ENCODE measurements at regions not wholly inside any gene's neighbourhood (a gene's known extent, or its start where the extent isn't known, plus 50 kb on each side); places are given as distances from the start of the nearest gene placed in this dataset.

DNA sequence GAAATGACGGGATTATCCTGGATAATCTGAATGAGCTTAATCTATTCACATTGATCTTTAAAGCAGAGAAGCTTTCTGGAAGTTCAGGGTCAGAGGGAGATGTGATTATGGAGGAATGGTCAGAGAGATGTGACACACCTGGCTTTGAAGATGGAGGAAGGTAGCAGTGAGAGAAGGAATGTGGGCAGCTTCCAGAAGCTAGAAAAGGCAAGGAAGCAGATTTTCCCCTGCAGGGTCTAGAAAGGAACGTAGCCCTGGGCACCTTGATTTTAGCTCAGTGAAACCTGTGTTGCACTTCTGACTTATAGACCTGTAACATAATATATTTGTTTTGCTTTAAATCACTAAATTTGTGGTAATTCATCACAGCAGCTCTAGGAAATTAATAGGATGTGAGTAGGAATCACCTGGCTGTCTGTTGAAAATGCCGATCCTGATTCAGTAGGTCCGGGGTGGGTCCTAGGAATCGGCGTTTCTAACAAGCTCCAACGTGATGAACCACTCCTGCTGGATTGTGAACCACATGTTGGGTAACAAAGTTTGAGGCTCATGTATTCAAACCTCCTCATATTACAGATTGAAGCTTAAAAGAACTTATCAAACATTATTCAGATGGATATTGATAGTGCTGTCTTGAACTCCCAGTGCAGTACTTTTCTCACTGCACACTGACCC, 157.0 kb downstream of the GJA1 start (continued):
- TF ChIP-seq, protein P1, sequence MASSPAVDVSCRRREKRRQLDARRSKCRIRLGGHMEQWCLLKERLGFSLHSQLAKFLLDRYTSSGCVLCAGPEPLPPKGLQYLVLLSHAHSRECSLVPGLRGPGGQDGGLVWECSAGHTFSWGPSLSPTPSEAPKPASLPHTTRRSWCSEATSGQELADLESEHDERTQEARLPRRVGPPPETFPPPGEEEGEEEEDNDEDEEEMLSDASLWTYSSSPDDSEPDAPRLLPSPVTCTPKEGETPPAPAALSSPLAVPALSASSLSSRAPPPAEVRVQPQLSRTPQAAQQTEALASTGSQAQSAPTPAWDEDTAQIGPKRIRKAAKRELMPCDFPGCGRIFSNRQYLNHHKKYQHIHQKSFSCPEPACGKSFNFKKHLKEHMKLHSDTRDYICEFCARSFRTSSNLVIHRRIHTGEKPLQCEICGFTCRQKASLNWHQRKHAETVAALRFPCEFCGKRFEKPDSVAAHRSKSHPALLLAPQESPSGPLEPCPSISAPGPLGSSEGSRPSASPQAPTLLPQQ (tag by site-specific recombination; IDR thresholded peaks at IDR 0.05), result no peak
- TF ChIP-seq GLI2 (tag by site-specific recombination; IDR thresholded peaks at IDR 0.05; ENCODE audit: borderline replicate concordance, low read depth), result no peak
- no peak for TF ChIP-seq GLIS2 (tag by site-specific recombination; IDR thresholded peaks at IDR 0.05)
- TF ChIP-seq ZNF558 (tag by site-specific recombination; IDR thresholded peaks at IDR 0.05), result no peak
- TF ChIP-seq, protein P2, sequence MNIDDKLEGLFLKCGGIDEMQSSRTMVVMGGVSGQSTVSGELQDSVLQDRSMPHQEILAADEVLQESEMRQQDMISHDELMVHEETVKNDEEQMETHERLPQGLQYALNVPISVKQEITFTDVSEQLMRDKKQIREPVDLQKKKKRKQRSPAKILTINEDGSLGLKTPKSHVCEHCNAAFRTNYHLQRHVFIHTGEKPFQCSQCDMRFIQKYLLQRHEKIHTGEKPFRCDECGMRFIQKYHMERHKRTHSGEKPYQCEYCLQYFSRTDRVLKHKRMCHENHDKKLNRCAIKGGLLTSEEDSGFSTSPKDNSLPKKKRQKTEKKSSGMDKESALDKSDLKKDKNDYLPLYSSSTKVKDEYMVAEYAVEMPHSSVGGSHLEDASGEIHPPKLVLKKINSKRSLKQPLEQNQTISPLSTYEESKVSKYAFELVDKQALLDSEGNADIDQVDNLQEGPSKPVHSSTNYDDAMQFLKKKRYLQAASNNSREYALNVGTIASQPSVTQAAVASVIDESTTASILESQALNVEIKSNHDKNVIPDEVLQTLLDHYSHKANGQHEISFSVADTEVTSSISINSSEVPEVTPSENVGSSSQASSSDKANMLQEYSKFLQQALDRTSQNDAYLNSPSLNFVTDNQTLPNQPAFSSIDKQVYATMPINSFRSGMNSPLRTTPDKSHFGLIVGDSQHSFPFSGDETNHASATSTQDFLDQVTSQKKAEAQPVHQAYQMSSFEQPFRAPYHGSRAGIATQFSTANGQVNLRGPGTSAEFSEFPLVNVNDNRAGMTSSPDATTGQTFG (tag by site-specific recombination; IDR thresholded peaks at IDR 0.05; ENCODE audit: borderline replicate concordance), result no peak

DNA sequence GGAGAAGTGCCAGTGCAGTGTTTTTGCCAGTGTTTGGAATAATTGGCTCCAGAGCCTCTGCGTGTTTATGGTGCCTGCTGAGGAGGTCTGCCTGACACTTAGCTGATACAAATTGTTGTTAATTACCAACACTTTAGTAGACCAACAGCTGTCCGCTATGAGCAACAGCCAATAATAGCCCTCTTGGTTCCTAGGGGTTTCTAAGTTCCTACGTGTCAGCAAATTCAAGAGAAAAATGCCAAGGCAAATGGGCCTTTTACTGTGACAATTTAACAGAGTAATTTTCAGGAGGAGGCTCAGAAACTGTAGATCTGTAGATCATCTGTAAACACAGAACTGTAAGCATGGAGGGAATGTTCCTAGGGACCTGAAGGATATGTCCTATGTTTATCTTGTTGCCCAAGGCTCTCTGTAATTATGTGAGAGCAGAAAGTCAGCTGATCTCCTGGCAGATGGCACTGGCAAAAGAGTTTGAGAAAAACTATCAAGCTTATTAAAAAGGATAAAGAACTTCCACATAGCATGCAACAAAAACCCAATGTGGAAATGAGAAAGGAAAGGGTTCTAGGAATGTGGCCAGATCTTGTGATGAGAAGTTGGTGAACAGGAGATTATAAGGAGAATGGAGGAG, 157.7 kb downstream of the GJA1 start:
- Histone ChIP-seq H3K9me3 (ENCODE audit: control insufficient read depth, insufficient read depth, low read depth, low read length) (no peaks in the 10 kb centered on the region), H3K27ac (ENCODE audit: extremely low read depth, low read depth, low read length) (no peak overlapping the region), H3K4me1 (ENCODE audit: control insufficient read depth, insufficient read depth, low read length) (no peaks in the 10 kb centered on the region), H3K4me3 (ENCODE audit: low read depth, low read length) (no peak overlapping the region), H3K36me3 (ENCODE audit: control insufficient read depth in 2 of 2, insufficient read depth in 1 of 2, low read length in 2 of 2) (no peaks in the 10 kb centered on the region)
- POLR2A ChIA-PET, result no interaction called here
- CTCF ChIA-PET, result interaction anchor here (0.7 to 1.0 kb wide), 2 partner anchors 15 to 211 kb away, joined by 4 to 5 read pairs; no protein-coding TSS in a partner anchor
- TF ChIP-seq ZNF112 (tag by site-specific recombination; IDR thresholded peaks at IDR 0.05) (no peak), GFI1B (tag by site-specific recombination; IDR thresholded peaks at IDR 0.05) (no peak), ZNF555 (tag by site-specific recombination; conservative IDR thresholded peaks at IDR 0.05) (no peak), ZFP3 (tag by site-specific recombination; IDR thresholded peaks at IDR 0.05; ENCODE audit: low read depth) (no peak), ZBTB1 (tag by site-specific recombination; IDR thresholded peaks at IDR 0.05) (no peak)
- TF ChIP-seq, protein P3, sequence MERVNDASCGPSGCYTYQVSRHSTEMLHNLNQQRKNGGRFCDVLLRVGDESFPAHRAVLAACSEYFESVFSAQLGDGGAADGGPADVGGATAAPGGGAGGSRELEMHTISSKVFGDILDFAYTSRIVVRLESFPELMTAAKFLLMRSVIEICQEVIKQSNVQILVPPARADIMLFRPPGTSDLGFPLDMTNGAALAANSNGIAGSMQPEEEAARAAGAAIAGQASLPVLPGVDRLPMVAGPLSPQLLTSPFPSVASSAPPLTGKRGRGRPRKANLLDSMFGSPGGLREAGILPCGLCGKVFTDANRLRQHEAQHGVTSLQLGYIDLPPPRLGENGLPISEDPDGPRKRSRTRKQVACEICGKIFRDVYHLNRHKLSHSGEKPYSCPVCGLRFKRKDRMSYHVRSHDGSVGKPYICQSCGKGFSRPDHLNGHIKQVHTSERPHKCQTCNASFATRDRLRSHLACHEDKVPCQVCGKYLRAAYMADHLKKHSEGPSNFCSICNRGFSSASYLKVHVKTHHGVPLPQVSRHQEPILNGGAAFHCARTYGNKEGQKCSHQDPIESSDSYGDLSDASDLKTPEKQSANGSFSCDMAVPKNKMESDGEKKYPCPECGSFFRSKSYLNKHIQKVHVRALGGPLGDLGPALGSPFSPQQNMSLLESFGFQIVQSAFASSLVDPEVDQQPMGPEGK (tag by site-specific recombination; IDR thresholded peaks at IDR 0.05), result no peak

DNA sequence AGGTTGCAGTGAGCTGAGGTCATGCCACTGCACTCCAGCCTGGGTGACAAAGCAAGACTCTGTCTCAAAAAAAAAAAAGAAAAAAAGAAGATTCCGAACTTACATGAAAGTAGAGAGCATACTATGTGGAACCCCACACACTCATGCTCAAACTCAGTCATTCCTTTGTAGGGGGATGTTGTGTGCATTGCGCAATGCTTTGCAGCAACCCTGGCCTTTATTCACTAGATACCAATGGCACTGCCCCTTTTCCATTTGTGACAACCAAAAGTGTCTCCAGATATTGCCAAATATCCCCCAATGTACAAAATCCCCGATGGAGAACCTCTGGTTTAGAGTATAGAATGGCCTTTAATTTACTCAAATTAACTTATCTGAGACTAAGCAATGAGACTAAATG, 158.6 kb downstream of the GJA1 start:
- Histone ChIP-seq H3K36me3 (ENCODE audit: control insufficient read depth in 2 of 2, insufficient read depth in 1 of 2, low read length in 2 of 2) (no peaks in the 10 kb centered on the region), H3K27ac (ENCODE audit: extremely low read depth, low read depth, low read length) (no peak overlapping the region), H3K4me1 (ENCODE audit: control insufficient read depth, insufficient read depth, low read length) (no peaks in the 10 kb centered on the region), H3K4me3 (ENCODE audit: low read depth, low read length) (no peak overlapping the region), H3K9me3 (ENCODE audit: control insufficient read depth, insufficient read depth, low read depth, low read length) (no peaks in the 10 kb centered on the region)
- ChIA-PET POLR2A (no interaction called here), CTCF (interaction anchor here (0.6 to 1.0 kb wide), 2 partner anchors 14 to 257 kb away, joined by 5 read pairs; no protein-coding TSS in a partner anchor)
- TF ChIP-seq, protein P4, sequence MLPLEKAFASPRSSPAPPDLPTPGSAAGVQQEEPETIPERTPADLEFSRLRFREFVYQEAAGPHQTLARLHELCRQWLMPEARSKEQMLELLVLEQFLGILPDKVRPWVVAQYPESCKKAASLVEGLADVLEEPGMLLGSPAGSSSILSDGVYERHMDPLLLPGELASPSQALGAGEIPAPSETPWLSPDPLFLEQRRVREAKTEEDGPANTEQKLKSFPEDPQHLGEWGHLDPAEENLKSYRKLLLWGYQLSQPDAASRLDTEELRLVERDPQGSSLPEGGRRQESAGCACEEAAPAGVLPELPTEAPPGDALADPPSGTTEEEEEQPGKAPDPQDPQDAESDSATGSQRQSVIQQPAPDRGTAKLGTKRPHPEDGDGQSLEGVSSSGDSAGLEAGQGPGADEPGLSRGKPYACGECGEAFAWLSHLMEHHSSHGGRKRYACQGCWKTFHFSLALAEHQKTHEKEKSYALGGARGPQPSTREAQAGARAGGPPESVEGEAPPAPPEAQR (tag by site-specific recombination; IDR thresholded peaks at IDR 0.05), result no peak
- TF ChIP-seq, protein P5, sequence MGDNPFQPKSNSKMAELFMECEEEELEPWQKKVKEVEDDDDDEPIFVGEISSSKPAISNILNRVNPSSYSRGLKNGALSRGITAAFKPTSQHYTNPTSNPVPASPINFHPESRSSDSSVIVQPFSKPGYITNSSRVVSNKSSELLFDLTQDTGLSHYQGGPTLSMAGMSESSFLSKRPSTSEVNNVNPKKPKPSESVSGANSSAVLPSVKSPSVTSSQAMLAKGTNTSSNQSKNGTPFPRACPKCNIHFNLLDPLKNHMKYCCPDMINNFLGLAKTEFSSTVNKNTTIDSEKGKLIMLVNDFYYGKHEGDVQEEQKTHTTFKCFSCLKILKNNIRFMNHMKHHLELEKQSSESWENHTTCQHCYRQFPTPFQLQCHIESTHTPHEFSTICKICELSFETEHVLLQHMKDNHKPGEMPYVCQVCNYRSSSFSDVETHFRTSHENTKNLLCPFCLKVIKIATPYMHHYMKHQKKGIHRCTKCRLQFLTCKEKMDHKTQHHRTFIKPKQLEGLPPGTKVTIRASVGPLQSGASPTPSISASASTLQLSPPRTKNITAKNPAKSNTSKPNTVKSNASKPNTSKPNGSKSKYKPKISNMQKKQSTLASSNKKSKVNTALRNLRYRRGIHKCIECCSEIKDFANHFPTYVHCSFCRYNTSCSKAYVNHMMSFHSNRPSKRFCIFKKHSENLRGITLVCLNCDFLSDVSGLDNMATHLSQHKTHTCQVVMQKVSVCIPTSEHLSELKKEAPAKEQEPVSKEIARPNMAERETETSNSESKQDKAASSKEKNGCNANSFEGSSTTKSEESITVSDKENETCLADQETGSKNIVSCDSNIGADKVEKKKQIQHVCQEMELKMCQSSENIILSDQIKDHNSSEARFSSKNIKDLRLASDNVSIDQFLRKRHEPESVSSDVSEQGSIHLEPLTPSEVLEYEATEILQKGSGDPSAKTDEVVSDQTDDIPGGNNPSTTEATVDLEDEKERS (tag by site-specific recombination; IDR thresholded peaks at IDR 0.05), result no peak
- TF ChIP-seq KLF7 (tag by site-specific recombination; IDR thresholded peaks at IDR 0.05; ENCODE audit: borderline replicate concordance) (no peak), TRIM28 (IDR thresholded peaks at IDR 0.05; ENCODE audit: borderline replicate concordance, low read length) (no peak), BCL11B (tag by site-specific recombination; IDR thresholded peaks at IDR 0.05; ENCODE audit: low read depth) (no peak), SALL2 (tag by site-specific recombination; IDR thresholded peaks at IDR 0.05; ENCODE audit: borderline replicate concordance) (no peak), ZNF19 (tag by site-specific recombination; IDR thresholded peaks at IDR 0.05; ENCODE audit: low read depth) (no peak)
- TF ChIP-seq, protein P6, sequence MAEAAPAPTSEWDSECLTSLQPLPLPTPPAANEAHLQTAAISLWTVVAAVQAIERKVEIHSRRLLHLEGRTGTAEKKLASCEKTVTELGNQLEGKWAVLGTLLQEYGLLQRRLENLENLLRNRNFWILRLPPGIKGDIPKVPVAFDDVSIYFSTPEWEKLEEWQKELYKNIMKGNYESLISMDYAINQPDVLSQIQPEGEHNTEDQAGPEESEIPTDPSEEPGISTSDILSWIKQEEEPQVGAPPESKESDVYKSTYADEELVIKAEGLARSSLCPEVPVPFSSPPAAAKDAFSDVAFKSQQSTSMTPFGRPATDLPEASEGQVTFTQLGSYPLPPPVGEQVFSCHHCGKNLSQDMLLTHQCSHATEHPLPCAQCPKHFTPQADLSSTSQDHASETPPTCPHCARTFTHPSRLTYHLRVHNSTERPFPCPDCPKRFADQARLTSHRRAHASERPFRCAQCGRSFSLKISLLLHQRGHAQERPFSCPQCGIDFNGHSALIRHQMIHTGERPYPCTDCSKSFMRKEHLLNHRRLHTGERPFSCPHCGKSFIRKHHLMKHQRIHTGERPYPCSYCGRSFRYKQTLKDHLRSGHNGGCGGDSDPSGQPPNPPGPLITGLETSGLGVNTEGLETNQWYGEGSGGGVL (tag by site-specific recombination; IDR thresholded peaks at IDR 0.05), result no peak
